Spleen (tissue), 11 donors: ENCODE measurements at regions not wholly inside any gene's neighbourhood (a gene's known extent, or its start where the extent isn't known, plus 50 kb on each side); places are given as distances from the start of the nearest gene placed in this dataset.
"Not testable (repeated sequence)": the region's sequence is repeated elsewhere in the genome, so short reads cannot be mapped to it uniquely, and the experiment has no call there.

ENCODE experiments used
- DNase-seq: peaks from one replicate; pipeline ENCODE4 v3.0.0-alpha.2; 2020
- H3K27ac ChIP-seq, 8 donors: fragments of 200-600 bp; sonication (generic) in 7 of 8; 1 replicate in 4 of 8; 2 replicates in 4 of 8; pipeline versions ENCODE4 v1.5.0 to v1.8.0; 2016 to 2021; ENCODE audit warnings: inconsistent platforms in 4 of 8, mild to moderate bottlenecking in 4 of 8, moderate library complexity in 1 of 8
- H3K27me3 ChIP-seq, 7 donors: fragments of 200-600 bp; sonication (generic) in 6 of 7; replicated peaks in 1 of 7; 1 replicate in 4 of 7; 2 replicates in 3 of 7; pipeline versions ENCODE4 v1.5.0 to v1.8.0; 2016 to 2021; ENCODE audit warnings: inconsistent platforms in 3 of 7, mild to moderate bottlenecking in 1 of 7
- H3K36me3 ChIP-seq, 6 donors: fragments of 200-600 bp; sonication (generic) in 5 of 6; 1 replicate in 4 of 6; 2 replicates in 2 of 6; pipeline versions ENCODE4 v1.5.0 to v1.8.0; 2016 to 2021; ENCODE audit warnings: inconsistent platforms in 2 of 6
- H3K4me1 ChIP-seq, 6 donors: fragments of 200-600 bp; sonication (generic) in 5 of 6; 1 replicate in 3 of 6; 2 replicates in 3 of 6; pipeline versions ENCODE4 v1.5.0 to v1.8.0; 2016 to 2021; ENCODE audit warnings: inconsistent platforms in 3 of 6
- H3K4me3 ChIP-seq, 8 donors: fragments of 200-600 bp; sonication (generic) in 7 of 8; 1 replicate in 4 of 8; 2 replicates in 4 of 8; pipeline versions ENCODE4 v1.5.0 to v1.8.0; 2016 to 2021; ENCODE audit warnings: inconsistent platforms in 4 of 8, mild to moderate bottlenecking in 4 of 8, moderate library complexity in 2 of 8
- H3K9me3 ChIP-seq, 8 donors: fragments of 200-600 bp; sonication (generic) in 7 of 8; 1 replicate in 4 of 8; 2 replicates in 4 of 8; pipeline versions ENCODE4 v1.5.0 to v1.8.0; 2016 to 2021; ENCODE audit warnings: inconsistent platforms in 4 of 8
- POLR2A ChIP-seq, 3 donors: fragments of 450-650 bp; IDR thresholded peaks; one replicate each; pipeline ENCODE4 v1.5.1; 2017; ENCODE audit warnings: antibody characterized with exemption in 3 of 3, mild to moderate bottlenecking in 1 of 3
- POLR2AphosphoS5 ChIP-seq, 3 donors: sonication (generic); formaldehyde crosslinking; IDR thresholded peaks; one replicate each; pipeline ENCODE4 v1.5.1; 2017; ENCODE audit warnings: antibody characterized with exemption in 3 of 3
- WGBS, 5 donors: extraction: QIAGEN DNeasy Blood & Tissue Kit in 3 of 5; methylation state at CpG; one replicate each; pipeline versions ENCODE4 v1.1.5 to v1.1.7; 2013 to 2018; 5-methylcytosine and 5-hydroxymethylcytosine counted together
- intact Hi-C: fragments of 100-400 bp; cut with DNase I; formaldehyde crosslinking; loops from one replicate; pipeline ENCODE4 v1.15.0; 2023; ENCODE audit warnings: low total_unique reads
- TF ChIP-seq, protein P1 (sequence below), 11 experiments: fragments of 200-600 bp in 7 of 11; fragments of 450-650 bp in 4 of 11; sonication (generic) in 4 of 11; IDR thresholded peaks in 8 of 11; conservative IDR thresholded peaks in 3 of 11; 1 replicate in 7 of 11; 2 replicates in 4 of 11; pipeline versions ENCODE4 v1.4.0 to v1.8.0; 2016 to 2021; ENCODE audit warnings: antibody characterized with exemption in 11 of 11, inconsistent platforms in 4 of 11, mild to moderate bottlenecking in 1 of 11
- donor health status: healthy with polysubstance abuse.
- donor health status: DM: no; HTN: no; CAD: no; lungs with moderate emphysema.
- donor health status: DM: no; HTN: no; CAD: no.
- donor health status: Bipolar disorder and iron deficiency.
- donor health status: healthy.
- donor health status: DM: no; HTN: no; CAD: no.
- donor health status: DM: yes; HTN: yes; CAD: no.

DNA sequence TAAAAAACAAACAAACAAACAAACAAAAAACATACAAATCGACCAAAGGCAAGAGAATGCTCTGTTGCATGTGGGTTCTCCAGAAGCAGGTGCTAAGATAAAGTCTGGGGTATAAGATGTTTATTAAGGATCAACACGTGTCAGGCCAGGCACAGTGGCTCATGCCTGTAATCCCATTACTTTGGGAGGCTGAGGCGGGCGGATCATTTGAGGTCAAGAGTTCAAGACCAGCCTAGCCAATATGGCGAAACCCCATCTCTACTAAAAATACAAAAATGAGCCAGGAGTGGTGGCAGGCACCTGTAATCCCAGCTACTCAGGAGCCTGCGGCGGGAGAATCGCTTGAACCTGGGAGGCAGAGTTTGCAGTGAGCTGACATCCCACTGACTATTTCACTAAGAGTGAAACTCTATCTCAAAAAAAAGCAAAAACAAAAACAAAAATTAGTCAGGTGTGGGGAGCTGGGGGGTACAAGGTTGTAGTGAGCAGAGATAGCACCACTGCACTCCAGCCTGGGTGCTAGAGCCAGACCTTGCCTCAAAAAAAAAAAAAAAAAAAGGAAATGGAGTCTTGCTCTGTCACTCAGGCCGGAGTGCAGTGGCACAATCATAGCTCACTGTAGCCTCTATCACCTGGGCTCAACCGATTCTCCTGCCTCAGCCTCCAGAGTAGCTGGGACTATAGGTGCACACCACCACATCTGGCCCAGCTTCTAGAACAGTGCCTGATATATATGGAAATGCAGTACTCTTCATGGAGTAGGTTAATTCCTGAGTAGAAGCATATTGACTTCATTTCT is 86.8 kb upstream of the JARID2 start:
- intact Hi-C loops: no loop called here
- Histone ChIP-seq H3K36me3 (no peaks in the 10 kb centered on the region), H3K9me3 (no peaks in the 10 kb centered on the region), H3K4me1 (no peaks in the 10 kb centered on the region), H3K27ac (no peak overlapping the region), H3K4me3 (no peak overlapping the region), H3K27me3 (no peaks in the 10 kb centered on the region)
- DNase-seq: peak; percentile 24
- 85 to 96% (median 91%) methylated on average over 10 of the region's 10 CpGs for WGBS, 5 donors
- TF ChIP-seq POLR2A (IDR thresholded peaks at IDR 0.05) (no peak), POLR2AphosphoS5 (IDR thresholded peaks at IDR 0.05) (no peak)
- TF ChIP-seq, protein P1, sequence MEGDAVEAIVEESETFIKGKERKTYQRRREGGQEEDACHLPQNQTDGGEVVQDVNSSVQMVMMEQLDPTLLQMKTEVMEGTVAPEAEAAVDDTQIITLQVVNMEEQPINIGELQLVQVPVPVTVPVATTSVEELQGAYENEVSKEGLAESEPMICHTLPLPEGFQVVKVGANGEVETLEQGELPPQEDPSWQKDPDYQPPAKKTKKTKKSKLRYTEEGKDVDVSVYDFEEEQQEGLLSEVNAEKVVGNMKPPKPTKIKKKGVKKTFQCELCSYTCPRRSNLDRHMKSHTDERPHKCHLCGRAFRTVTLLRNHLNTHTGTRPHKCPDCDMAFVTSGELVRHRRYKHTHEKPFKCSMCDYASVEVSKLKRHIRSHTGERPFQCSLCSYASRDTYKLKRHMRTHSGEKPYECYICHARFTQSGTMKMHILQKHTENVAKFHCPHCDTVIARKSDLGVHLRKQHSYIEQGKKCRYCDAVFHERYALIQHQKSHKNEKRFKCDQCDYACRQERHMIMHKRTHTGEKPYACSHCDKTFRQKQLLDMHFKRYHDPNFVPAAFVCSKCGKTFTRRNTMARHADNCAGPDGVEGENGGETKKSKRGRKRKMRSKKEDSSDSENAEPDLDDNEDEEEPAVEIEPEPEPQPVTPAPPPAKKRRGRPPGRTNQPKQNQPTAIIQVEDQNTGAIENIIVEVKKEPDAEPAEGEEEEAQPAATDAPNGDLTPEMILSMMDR (IDR thresholded peaks at IDR 0.05 in 8 of 11, conservative IDR thresholded peaks at IDR 0.05 in 3 of 11): no peak

DNA sequence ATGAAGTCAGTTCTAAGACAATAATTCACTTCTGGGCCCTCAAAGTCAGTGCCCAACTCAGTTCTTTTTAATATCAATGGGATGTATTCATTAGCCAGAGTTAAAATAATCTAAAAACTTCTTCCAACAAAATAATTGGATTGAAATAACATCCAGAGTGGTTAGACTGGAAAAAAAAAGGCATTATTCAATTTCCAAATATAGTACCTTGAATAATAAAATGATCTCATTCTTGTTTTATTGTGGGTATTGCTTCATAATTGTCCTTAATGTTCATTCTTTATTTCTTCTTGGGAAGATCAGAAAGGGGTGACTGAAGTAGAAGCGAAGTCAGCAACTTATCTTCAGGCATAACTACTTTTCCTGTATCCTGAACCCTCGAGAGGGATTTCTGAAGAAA is 85.1 kb upstream of the JARID2 start:
- H3K4me3 ChIP-seq: no peak overlapping the region
- H3K27me3 ChIP-seq: no peaks in the 10 kb centered on the region
- H3K4me1 ChIP-seq: no peaks in the 10 kb centered on the region
- no peak for DNase-seq
- no peaks in the 10 kb centered on the region for H3K9me3 ChIP-seq
- intact Hi-C loops: no loop called here
- 58 to 100% (median 92%) methylated on average over 2 of the region's 2 CpGs for WGBS, 5 donors
- H3K27ac ChIP-seq: no peak overlapping the region
- no peaks in the 10 kb centered on the region for H3K36me3 ChIP-seq
- TF ChIP-seq POLR2AphosphoS5 (IDR thresholded peaks at IDR 0.05): no peak
- no peak for TF ChIP-seq POLR2A (IDR thresholded peaks at IDR 0.05)
- TF ChIP-seq, protein P1 (IDR thresholded peaks at IDR 0.05 in 8 of 11, conservative IDR thresholded peaks at IDR 0.05 in 3 of 11): no peak

DNA sequence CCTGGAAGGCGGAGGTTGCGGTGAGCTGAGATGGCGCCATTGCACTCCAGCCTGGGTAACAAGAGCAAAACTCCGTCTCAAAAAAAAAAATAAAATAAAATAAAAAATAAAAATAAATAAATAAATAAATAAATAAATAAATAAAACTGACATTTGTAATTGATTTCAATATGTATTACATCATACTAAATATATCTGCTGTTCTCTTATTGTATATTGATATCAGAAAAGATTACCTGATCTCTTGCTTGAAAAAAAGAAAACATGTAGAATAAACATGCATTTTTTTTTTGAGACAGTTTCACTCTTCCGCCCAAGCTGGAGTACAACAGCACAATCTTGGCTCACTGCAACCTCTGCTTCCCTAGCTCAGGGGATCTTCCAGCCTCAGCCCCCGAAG is 81.0 kb upstream of the JARID2 start:
- H3K36me3 ChIP-seq, H3K4me1 ChIP-seq, H3K4me3 ChIP-seq, H3K27me3 ChIP-seq, H3K27ac ChIP-seq, DNase-seq, intact Hi-C loops, H3K9me3 ChIP-seq: not testable (repeated sequence)
- 94 to 98% (median 96%) methylated on average over 6 of the region's 6 CpGs for WGBS, 5 donors

DNA sequence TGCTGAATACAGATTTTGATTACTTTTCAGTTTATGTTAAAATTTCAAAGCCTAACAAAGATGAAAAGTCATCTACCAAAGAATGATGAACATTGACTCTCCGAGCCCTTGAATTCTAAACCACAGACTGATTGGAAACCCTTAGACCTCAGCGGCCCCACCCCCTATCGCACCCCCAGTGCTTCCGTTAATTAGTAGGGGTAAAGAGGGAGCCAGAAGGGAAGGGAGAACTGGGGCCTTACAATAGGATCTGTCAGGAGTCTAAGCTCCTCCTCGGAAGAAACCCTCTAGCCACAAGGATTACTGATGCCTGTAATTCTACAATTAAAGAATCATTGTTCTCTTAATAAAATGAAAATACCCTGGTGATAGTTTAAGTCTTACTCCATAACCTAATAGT is 79.7 kb upstream of the JARID2 start:
- H3K27me3 ChIP-seq: no peaks in the 10 kb centered on the region
- 90 to 95% (median 93%) methylated on average over 5 of the region's 5 CpGs for WGBS, 5 donors
- TF ChIP-seq, protein P1 (IDR thresholded peaks at IDR 0.05 in 8 of 11, conservative IDR thresholded peaks at IDR 0.05 in 3 of 11): no peak
- TF ChIP-seq POLR2AphosphoS5 (IDR thresholded peaks at IDR 0.05) (no peak), POLR2A (IDR thresholded peaks at IDR 0.05) (no peak)
- H3K4me1 ChIP-seq: no peaks in the 10 kb centered on the region
- no peaks in the 10 kb centered on the region for H3K36me3 ChIP-seq
- H3K4me3 ChIP-seq: no peak overlapping the region
- DNase-seq: peak; percentile 3
- intact Hi-C loops: no loop called here
- H3K9me3 ChIP-seq: no peaks in the 10 kb centered on the region
- no peak overlapping the region for H3K27ac ChIP-seq
